Left lung (tissue), 4 donors: ENCODE measurements at regions not wholly inside any gene's neighbourhood (a gene's known extent, or its start where the extent isn't known, plus 50 kb on each side); places are given as distances from the start of the nearest gene placed in this dataset.

Source experiments
- ATAC-seq: fragments of 200-7000 bp; cut with Tn5 transposase; one replicate; pipeline ENCODE4 v1.9.1; 2020; ENCODE audit warnings: moderate library complexity
- DNase-seq, 4 donors: peaks; one replicate each; pipeline ENCODE4 v3.0.0-alpha.2; 2013 to 2020
- H3K27ac ChIP-seq, 2 donors: fragments of 200-600 bp; sonication (generic) in 1 of 2; one replicate each; pipeline versions ENCODE4 v1.5.0 to v1.8.0; 2020 to 2021
- H3K27me3 ChIP-seq, 2 donors: fragments of 200-600 bp; sonication (generic) in 1 of 2; one replicate each; pipeline versions ENCODE4 v1.5.0 to v1.8.0; 2020 to 2021
- H3K36me3 ChIP-seq, 2 donors: fragments of 200-600 bp; sonication (generic) in 1 of 2; one replicate each; pipeline versions ENCODE4 v1.5.0 to v1.8.0; 2020 to 2021
- H3K4me1 ChIP-seq, 2 donors: fragments of 200-600 bp; one replicate each; pipeline ENCODE4 v1.8.0; 2021
- H3K4me3 ChIP-seq, 2 donors: fragments of 200-600 bp; sonication (generic) in 1 of 2; one replicate each; pipeline versions ENCODE4 v1.5.0 to v1.8.0; 2020 to 2021; ENCODE audit warnings: mild to moderate bottlenecking in 1 of 2
- H3K9me3 ChIP-seq, 2 donors: fragments of 200-600 bp; sonication (generic) in 1 of 2; one replicate each; pipeline versions ENCODE4 v1.5.0 to v1.8.0; 2020 to 2021
- intact Hi-C, 2 donors: fragments of 100-400 bp; cut with DNase I; formaldehyde crosslinking; loops; one replicate each; pipeline versions ENCODE4 v1.11.2 to v1.14.2; 2022
- TF ChIP-seq, protein P1 (sequence below), 2 donors: fragments of 200-600 bp; sonication (generic) in 1 of 2; IDR thresholded peaks; one replicate each; pipeline versions ENCODE4 v1.5.0 to v1.8.0; 2021; ENCODE audit warnings: antibody characterized with exemption in 2 of 2
- donor health status: DM: no; HTN: yes; CAD: no.
- donor health status: DM: no; HTN: no; CAD: no.

DNA sequence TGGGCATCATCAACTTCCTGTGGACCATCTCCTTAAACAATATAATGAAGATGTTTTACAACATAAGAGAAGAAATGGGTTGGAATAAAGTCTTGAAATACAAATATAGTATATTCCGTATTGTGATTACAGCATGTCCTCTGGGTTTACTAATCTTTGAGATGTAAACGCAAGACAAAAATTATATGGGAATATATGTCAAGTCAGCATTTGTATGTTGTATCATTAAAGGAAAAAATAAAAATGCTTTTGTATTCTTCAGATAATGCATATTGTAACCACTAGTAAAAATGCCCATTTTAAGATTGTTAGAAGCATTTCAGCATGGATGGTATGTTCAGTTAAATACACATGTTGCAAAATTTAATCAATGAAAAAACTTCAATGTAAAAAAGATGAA, 893.3 kb downstream of the FLRT2 start:
- no peak for ATAC-seq
- H3K9me3 ChIP-seq = no peaks in the 10 kb centered on the region
- H3K27ac ChIP-seq = no peak overlapping the region
- no peaks in the 10 kb centered on the region for H3K27me3 ChIP-seq
- H3K36me3 ChIP-seq = no peaks in the 10 kb centered on the region
- H3K4me1 ChIP-seq = no peaks in the 10 kb centered on the region
- no peak for DNase-seq
- TF ChIP-seq, protein P1, sequence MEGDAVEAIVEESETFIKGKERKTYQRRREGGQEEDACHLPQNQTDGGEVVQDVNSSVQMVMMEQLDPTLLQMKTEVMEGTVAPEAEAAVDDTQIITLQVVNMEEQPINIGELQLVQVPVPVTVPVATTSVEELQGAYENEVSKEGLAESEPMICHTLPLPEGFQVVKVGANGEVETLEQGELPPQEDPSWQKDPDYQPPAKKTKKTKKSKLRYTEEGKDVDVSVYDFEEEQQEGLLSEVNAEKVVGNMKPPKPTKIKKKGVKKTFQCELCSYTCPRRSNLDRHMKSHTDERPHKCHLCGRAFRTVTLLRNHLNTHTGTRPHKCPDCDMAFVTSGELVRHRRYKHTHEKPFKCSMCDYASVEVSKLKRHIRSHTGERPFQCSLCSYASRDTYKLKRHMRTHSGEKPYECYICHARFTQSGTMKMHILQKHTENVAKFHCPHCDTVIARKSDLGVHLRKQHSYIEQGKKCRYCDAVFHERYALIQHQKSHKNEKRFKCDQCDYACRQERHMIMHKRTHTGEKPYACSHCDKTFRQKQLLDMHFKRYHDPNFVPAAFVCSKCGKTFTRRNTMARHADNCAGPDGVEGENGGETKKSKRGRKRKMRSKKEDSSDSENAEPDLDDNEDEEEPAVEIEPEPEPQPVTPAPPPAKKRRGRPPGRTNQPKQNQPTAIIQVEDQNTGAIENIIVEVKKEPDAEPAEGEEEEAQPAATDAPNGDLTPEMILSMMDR (IDR thresholded peaks at IDR 0.05) = no peak
- H3K4me3 ChIP-seq = no peak overlapping the region
- intact Hi-C loops = no loop called here

DNA sequence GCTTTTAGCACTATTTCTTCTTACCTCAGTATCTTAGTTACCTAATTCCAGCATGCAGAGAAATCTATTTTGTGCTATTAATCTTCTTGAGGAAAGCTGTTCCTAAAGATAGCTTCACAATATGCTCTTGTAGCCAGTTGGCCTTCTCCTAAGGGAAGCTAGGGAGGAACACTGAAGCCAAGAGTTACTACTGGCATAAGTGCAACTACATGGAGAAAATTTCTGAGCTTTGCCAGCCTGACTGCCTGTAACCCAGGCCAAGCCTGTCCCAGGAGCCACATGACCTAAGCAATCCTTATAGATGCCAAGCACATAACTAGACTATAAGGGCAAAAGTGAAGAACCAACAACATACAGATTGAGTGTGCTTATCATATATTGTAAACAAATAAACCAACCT, 890.2 kb downstream of the FLRT2 start:
- intact Hi-C loops = no loop called here
- H3K9me3 ChIP-seq = peaks cover 0 to 11% of the 10 kb centered on the region in 2 donors
- H3K27me3 ChIP-seq = no peaks in the 10 kb centered on the region
- no peak for DNase-seq
- H3K27ac ChIP-seq = no peak overlapping the region
- H3K4me3 ChIP-seq = no peak overlapping the region
- H3K36me3 ChIP-seq = no peaks in the 10 kb centered on the region
- no peak for ATAC-seq
- TF ChIP-seq, protein P1 (IDR thresholded peaks at IDR 0.05) = no peak
- no peaks in the 10 kb centered on the region for H3K4me1 ChIP-seq

GRCh38 chr14:86414146-86414545, 884.2 kb downstream of the FLRT2 start:
- Histone ChIP-seq H3K9me3 (peaks cover 0 to 15% of the 10 kb centered on the region in 2 donors), H3K27ac (no peak overlapping the region), H3K27me3 (no peaks in the 10 kb centered on the region), H3K4me3 (no peak overlapping the region), H3K36me3 (no peaks in the 10 kb centered on the region), H3K4me1 (no peaks in the 10 kb centered on the region)
- no peak for ATAC-seq
- TF ChIP-seq, protein P1 (IDR thresholded peaks at IDR 0.05) = no peak
- DNase-seq = peak in 1 of 4 donors; percentile 1
- intact Hi-C loops = no loop called here

- Histone ChIP-seq H3K4me3 (no peak overlapping the region), H3K27me3 (no peaks in the 10 kb centered on the region), H3K36me3 (no peaks in the 10 kb centered on the region), H3K4me1 (no peaks in the 10 kb centered on the region), H3K9me3 (peaks cover 0 to 4% of the 10 kb centered on the region in 2 donors), H3K27ac (no peak overlapping the region)
- peak in 1 of 4 donors; percentile 2 for DNase-seq
- TF ChIP-seq, protein P1 (IDR thresholded peaks at IDR 0.05) = no peak
- intact Hi-C loops = no loop called here
- no peak for ATAC-seq
These were observed 875.2 kb downstream of the FLRT2 start for GRCh38 chr14:86404989-86405649.

- Histone ChIP-seq H3K27ac (no peak overlapping the region), H3K4me3 (no peak overlapping the region), H3K27me3 (no peaks in the 10 kb centered on the region), H3K4me1 (no peaks in the 10 kb centered on the region), H3K9me3 (peaks cover 0 to 4% of the 10 kb centered on the region in 2 donors), H3K36me3 (no peaks in the 10 kb centered on the region)
- intact Hi-C loops = no loop called here
- TF ChIP-seq, protein P1 (IDR thresholded peaks at IDR 0.05) = no peak
- ATAC-seq (no peak), DNase-seq (no peak)
These were observed 874.5 kb downstream of the FLRT2 start for GRCh38 chr14:86404425-86404824.
